ENCODE measurements at regions not wholly inside any gene's neighbourhood (a gene's known extent, or its start where the extent isn't known, plus 50 kb on each side); places are given as distances from the start of the nearest gene placed in this dataset.
"Not testable (repeated sequence)": the region's sequence is repeated elsewhere in the genome, so short reads cannot be mapped to it uniquely, and the experiment has no call there.

DNA sequence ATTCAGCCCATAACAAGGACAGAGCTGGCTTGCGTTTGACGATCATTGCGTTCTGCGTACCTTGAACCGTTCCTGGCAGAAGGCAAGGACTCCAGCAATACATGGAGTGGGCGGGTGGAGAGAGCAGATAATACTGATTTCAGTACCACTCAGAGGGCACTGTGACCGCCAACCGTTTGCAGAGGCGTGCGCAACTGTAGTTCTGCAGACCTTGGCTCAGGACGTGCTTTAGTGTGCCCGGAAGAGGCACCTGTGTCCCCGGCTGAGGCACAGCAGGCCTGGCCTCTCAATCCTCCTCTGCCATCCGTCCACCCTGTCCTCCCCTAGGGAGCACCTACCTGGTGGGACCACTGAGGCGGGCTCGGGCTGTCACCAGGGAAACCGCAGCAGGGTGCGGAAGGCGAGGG is 117.6 kb upstream of the USP29 start:
- no peak for DNase-seq (ENCODE audit: low read depth)
- in situ Hi-C loops (cut with HindIII; ENCODE audit: low pct_unique_long_range_greater_than_20kb, low sequenced_read_pairs), result no loop called here

DNA sequence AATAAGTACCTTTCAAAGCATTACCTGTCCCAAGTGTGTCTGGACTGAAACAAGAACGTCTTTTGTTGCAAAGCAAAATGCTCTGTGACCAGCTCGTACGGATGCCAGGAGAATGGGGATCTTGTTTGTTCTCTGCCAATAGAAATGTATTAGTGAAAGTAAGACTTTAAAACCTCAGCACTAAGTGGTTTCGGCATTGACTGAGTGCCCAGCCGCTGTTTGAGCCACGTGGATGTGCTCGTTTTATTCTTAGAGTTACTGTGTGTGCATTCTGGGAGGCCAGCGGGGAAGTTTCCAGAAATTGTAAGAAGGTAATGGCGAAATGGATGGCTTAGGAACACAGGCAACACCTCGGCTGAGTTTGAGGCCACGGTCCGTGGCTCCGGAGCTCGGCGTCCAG is 117.1 kb upstream of the USP29 start:
- DNase-seq (ENCODE audit: low read depth), result no peak
- in situ Hi-C loops (cut with HindIII; ENCODE audit: low pct_unique_long_range_greater_than_20kb, low sequenced_read_pairs), result no loop called here

DNA sequence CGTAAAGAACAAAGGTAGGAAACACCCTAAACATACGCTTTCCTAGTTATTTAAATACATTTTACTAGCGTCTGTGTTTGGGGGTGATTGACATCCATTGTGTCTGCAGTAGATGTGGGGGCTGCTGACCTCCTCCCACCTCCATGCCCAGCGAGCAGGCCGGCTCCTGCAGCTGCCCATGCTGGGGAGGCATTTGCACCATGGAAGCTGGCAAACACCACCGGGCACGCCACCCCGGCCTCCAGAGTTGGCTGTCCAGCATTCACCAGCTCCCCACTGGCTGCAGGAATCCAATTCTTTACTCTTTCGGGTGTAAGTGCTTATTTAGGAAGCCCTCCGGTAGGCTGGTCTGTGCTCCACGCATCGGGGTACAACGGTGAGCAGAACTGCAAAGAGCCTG is 115.4 kb upstream of the USP29 start:
- in situ Hi-C loops (cut with HindIII; ENCODE audit: low pct_unique_long_range_greater_than_20kb, low sequenced_read_pairs), result no loop called here
- DNase-seq (ENCODE audit: low read depth), result no peak

DNA sequence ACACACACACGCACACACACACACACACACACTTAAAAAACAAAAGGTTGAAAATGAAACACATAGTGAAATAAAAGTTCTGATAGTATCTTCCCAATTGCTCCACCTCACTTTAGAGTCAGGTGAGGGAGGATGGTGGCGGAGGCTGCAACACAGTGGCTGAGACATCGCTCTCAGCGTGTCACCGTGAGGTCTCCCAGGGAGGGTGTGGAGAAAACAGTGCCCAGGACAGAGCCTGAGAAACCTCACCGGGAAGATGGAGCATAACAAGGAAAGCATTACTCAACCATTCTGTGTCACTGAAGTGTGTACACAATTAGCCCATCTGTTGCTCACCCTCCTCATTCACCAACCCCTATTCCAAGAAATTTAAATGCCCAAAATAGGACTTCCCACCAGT is 111.4 kb upstream of the USP29 start:
- in situ Hi-C loops (cut with HindIII; ENCODE audit: low pct_unique_long_range_greater_than_20kb, low sequenced_read_pairs), result no loop called here
- no peak for DNase-seq (ENCODE audit: low read depth)

DNA sequence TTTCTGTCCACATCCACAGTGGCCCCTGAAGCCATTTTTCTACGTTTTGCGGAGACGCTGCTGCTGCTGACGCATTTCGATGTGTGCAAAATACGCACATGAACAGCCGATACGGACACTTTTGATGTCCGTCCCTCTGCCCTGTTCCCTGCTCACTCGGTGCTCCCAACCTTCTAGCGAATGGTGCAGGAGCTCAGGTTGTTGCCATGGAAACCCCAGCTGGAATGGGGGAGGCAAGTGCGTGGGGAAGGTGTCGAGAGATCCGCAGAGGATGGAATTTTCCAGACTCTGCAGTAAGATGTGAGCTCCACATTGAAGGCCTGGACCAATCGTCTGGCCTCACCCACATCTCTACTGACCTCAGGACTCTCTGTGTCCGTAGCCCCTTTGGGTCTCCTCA is 109.2 kb upstream of the USP29 start:
- in situ Hi-C loops (cut with HindIII; ENCODE audit: low pct_unique_long_range_greater_than_20kb, low sequenced_read_pairs), result no loop called here
- DNase-seq (ENCODE audit: low read depth), result no peak

DNA sequence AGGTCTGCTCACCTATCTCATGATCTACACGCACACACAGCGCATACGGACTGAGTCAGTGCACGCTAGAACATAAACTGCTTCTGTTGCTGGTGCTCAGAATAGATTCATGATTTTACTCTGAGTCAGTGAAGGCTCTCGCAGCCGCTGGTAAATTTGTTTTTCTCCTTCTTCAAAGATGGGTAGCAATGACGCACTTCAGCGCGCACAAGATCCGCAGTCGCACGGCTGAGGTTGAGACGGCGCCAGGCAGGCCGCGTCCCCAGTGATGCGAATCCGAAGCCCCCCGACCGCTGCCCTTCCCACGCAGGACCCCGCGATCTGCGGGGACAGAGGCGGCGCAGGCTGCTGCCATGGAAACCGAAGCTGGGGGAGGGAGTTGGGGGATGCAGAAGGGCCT is 103.7 kb upstream of the USP29 start:
- in situ Hi-C loops (cut with HindIII; ENCODE audit: low pct_unique_long_range_greater_than_20kb, low sequenced_read_pairs), result no loop called here
- DNase-seq (ENCODE audit: low read depth), result no peak

DNA sequence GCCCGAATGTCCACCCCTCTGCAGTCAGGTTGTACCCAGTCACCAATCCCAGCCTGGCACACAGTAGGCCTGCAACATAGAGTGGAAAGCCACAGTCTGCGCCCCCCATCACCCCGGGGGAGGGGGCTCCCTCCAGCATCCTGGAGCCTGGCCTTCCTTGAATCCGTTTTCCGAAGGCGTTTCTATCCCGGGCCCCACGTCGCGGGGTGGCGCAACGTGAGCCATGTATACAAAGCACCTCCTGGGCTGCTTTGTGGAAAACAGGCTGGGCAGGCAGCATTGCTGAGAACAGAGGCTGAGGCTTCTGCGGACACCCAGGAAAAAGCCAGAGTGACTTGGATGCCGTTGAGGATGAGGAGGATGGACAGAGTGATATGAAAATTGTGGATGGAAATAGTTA is 103.3 kb upstream of the USP29 start:
- in situ Hi-C loops (cut with HindIII; ENCODE audit: low pct_unique_long_range_greater_than_20kb, low sequenced_read_pairs), result no loop called here
- no peak for DNase-seq (ENCODE audit: low read depth)

DNA sequence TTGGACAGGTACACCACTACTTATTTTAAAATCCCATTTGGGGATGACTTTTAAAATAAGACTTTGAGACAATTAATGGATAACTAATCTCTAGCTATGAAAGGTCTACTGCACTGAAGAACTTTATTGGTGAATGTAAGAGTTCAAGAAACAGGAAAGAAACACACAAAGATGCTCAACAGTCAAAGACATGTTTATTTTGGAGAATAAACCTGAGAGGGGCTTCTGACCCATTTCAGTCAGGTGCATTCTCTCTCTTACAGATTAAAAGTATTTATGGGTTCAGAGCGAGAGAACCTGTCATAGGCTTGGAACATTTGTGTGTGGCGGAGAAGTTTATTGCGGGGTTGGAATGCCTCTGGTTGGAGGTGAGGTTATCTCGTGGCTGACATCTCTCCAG is 94.3 kb upstream of the USP29 start:
- DNase-seq (ENCODE audit: low read depth), result no peak
- in situ Hi-C loops (cut with HindIII; ENCODE audit: low pct_unique_long_range_greater_than_20kb, low sequenced_read_pairs), result no loop called here

DNA sequence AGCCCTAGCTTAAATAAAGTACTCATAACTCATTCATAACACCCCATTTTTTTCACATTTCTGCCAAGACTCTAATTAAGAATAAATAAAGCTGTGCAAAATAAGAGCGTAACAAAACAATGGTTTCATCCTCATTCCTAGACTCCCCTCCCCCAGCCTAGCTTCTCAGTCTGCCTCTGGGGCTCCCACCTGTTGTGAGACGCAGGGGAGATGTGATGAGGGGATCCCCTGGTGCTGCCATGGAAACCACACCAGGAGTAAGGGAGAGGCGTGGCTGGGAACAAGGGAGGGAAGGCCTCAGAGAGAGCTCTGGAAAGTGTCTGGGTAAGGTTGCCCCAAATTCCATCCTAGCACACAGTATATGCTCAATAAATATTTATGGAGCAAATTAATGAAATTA is 93.3 kb upstream of the USP29 start:
- in situ Hi-C loops (cut with HindIII; ENCODE audit: low pct_unique_long_range_greater_than_20kb, low sequenced_read_pairs), result no loop called here
- DNase-seq (ENCODE audit: low read depth), result no peak

DNA sequence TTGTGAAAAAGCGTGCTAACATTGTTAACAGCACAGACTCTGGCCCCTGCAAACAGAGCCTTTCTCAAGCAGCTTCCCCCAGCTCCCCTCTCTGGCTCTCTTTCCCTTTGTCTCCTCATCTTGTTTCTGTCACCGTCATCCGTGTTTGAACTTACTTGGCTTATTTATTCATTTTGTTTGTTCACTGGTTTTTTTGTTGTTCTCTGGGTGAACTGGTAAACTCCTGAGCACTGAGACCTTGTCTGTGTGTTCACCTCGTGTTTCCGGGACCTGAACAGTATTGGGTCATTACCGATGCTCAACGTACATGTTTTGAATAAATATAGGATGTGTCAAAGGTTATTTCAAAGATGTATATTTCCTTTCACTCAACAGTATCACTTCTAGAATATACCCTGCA is 92.4 kb upstream of the USP29 start:
- in situ Hi-C loops (cut with HindIII; ENCODE audit: low pct_unique_long_range_greater_than_20kb, low sequenced_read_pairs), result no loop called here
- DNase-seq (ENCODE audit: low read depth), result no peak

DNA sequence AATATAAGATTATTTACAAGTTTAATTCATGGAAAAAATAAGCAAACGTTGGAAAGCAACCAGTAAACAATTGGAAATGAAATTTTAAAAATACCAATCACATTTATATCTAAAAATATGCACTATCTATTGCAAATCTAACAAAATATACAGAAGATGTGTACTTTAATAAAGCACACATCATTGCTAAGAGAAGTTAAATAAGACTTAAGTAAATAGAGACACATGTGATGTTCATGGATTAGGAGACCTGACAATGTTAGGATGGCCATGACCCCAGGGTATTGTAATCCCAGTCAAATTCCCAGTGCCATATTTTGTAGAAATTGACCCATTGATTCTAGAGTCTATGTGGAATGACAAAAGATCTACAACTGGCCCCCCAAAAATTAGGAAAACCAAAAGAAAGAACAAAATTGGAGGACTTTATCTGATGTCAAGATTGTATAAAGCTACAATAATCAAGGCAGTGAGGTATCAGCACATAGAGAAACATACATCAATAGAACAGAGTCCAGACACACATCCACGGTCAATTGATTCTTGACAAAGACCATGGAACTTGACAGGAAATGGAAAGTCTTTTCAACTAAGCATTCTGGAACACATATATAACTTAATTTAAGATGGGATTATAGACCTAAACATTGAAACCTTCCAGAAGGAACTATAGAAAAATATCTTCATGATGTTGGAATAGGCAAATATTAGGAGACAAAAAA is 90.8 kb upstream of the USP29 start:
- no peak for DNase-seq (ENCODE audit: low read depth)
- in situ Hi-C loops (cut with HindIII; ENCODE audit: low pct_unique_long_range_greater_than_20kb, low sequenced_read_pairs), result no loop called here

DNA sequence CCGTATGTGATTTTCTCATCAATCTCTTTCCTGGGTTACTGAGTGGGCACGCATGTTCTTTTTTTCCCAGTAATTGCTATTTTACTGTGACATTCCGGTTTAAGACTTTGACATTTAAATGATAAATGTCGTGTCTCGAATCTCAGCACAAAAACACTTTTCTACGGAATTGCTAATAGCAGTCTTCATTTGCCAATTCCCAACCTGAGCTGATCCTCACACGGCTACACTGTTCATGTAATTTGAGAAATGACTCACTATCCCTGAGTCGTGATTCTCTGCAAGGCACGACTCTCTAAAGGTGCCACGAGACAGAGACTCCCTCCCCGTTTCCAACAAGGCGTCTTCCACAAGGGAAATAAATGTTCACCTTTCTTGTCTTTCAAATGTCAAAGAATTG is 88.7 kb upstream of the USP29 start:
- DNase-seq (ENCODE audit: low read depth), result no peak
- in situ Hi-C loops (cut with HindIII; ENCODE audit: low pct_unique_long_range_greater_than_20kb, low sequenced_read_pairs), result no loop called here

DNA sequence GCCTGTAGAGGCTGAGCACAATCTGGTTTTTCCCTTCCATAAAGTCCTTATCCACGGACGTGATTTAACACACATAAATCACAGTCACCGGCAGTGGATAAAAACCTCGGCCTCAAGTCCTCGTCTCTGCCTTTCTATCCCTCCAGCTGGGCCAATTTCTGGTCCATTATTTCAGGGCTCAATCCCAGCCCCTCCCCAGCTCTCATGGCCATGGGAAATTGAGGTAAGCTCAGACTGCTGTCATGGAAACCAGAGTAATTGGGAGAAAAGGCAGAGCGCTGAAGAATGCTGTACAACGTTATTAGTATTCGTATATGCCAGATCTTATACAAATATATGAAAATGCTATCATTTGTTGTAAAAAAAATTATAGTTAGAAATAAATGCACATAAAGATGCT is 86.2 kb upstream of the USP29 start:
- in situ Hi-C loops (cut with HindIII; ENCODE audit: low pct_unique_long_range_greater_than_20kb, low sequenced_read_pairs), result no loop called here
- no peak for DNase-seq (ENCODE audit: low read depth)

DNA sequence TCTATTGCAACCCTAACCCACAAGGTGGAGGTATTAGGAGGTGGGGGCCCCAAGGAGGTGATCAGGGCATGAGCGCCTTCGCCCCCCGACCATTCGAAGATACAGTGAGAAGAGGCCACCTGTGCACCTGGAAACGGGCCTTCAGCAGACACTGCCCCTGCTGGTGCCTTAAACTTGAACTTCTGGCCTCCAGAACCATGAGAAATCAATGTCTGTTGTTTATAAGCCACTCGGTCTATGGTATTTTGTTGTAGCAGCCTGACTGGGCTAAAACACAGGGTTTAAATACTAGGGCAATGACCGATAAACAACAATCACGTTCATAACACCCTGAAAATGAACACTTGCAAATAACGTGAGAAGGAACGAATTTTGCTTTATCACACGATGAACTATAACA is 85.2 kb upstream of the USP29 start:
- in situ Hi-C loops (cut with HindIII; ENCODE audit: low pct_unique_long_range_greater_than_20kb, low sequenced_read_pairs), result no loop called here
- DNase-seq (ENCODE audit: low read depth), result no peak

DNA sequence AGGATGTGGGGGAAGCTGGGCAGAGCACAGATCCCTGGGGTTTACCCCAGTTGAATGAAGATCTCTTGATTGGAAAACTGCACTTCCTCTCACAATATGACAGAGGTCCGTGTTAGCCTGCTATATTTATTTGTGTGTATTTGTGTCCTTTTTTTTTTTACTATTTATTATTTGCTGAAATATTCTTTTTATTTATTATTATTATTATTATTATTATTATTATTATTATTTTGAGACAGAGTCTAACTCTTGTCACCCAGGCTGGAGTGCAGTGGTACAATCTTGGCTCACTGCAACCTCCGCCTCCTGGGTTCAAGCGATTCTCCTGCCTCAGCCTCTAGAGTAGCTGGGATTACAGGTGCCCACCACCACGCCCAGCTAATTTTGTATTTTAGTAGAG is 84.0 kb upstream of the USP29 start:
- DNase-seq (ENCODE audit: low read depth); in situ Hi-C loops (cut with HindIII; ENCODE audit: low pct_unique_long_range_greater_than_20kb, low sequenced_read_pairs): not testable (repeated sequence)

DNA sequence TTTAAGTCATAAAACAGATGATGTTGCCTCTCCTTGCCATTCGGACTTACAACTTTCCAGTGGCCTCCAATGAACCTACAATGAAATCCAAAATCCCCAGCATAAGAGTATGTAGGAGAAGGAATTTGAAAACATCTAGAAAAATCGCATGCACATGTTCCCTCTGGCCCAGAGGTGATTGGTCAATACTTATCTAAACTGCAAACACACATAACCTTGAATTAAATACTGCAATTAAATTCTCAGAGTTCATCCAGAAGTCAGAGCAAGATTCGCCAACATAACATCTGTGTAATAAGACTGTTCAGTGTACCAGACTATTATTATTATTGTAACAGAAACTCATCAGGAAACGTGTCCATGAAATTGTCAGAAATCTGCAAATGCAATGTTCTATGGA is 82.2 kb upstream of the USP29 start:
- in situ Hi-C loops (cut with HindIII; ENCODE audit: low pct_unique_long_range_greater_than_20kb, low sequenced_read_pairs), result no loop called here
- DNase-seq (ENCODE audit: low read depth), result no peak

DNA sequence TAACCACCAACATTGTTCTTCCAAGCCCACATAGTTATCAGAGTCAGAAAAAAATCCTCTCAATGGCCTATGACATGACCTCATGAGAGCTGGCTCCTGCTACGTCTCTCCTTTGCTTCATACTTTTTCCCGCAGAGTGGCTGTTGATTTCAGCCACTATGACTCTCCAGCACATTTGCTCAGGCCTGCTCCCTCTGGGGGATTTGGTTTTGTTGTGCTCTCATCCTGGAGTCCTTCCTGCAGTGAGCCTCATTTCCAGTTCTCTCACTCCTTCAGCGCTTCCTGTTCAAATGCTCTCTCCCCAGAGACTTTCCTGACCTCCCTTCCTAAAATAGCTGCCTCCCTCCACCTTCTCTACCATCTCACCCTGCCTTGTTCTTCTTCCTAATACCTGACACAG is 72.0 kb upstream of the USP29 start:
- in situ Hi-C loops (cut with HindIII; ENCODE audit: low pct_unique_long_range_greater_than_20kb, low sequenced_read_pairs), result no loop called here
- DNase-seq (ENCODE audit: low read depth), result no peak

DNA sequence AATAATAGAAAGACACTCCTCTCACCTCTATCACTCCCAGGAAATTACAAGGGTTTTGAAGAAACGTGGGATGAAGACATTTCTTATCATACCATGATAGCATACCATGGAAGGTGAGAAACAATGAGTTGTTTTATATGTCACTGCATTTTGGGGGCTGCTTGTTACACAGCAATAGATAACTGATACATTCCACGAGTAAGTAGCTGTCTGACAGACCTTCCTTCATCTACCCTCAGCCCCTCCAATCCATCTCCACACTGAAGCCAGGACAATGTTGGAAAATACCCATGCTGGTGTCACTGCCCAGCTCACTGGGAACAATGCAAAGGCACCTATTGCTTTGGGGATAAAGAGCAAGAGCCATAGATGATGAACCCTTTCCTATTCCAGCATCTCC is 68.9 kb upstream of the USP29 start:
- in situ Hi-C loops (cut with HindIII; ENCODE audit: low pct_unique_long_range_greater_than_20kb, low sequenced_read_pairs), result no loop called here
- DNase-seq (ENCODE audit: low read depth), result no peak

DNA sequence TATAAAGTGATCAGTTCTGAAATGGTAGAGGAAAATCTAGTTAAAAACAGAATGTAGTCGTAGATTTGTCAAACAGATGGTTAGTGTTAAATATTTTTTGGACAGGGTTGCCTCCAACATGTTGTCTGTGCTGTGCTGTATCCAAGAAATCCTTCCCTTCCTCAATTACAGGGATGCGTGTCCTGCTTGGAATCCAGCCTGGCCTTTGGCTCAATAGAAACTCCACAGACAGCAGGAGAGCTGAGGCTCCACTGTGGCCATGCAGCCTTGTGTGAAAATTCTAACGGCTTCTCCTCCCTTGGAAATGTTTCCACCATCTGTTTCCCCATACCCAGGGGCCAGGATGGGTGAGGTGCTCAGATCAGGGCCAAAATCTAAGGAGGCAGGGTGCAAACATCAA is 67.7 kb upstream of the USP29 start:
- in situ Hi-C loops (cut with HindIII; ENCODE audit: low pct_unique_long_range_greater_than_20kb, low sequenced_read_pairs), result no loop called here
- no peak for DNase-seq (ENCODE audit: low read depth)

DNA sequence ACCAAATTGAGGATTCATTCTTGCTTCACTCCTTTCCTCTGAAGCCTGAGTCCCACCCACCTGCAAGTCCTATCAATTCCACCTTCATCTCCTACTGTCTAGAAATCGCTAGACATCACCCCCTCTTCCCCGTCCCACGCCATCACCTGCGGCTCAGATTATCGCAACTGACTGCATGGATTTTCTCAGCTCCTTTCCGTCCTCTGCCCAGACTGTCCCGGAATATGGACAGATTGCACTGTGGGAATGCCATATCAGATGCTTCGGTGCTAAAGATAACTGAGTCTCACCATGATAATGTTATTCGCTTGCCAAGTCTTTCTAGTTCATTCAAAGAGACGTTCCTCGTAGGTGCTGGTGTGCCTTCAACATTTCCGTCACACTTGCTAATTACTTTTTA is 66.4 kb upstream of the USP29 start:
- in situ Hi-C loops (cut with HindIII; ENCODE audit: low pct_unique_long_range_greater_than_20kb, low sequenced_read_pairs), result no loop called here
- DNase-seq (ENCODE audit: low read depth), result no peak

DNA sequence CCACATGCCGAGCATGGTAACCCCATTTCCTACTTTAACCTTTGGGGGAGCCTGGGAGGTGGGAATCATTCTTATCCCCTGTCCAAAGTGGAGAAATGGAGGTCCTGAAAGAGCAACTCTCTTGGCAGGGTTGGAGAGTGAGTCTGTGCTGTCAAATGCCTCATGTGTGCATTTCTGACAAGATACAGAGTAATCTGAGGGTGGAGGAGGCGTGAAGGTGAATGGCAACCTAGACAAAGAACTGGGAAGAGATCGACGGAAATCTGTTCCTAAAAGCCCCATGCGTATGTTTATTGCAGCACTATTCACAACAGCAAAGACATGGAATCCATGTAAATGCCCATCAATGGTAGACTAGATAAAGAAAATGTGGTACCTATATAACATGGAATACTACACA is 63.8 kb upstream of the USP29 start:
- in situ Hi-C loops (cut with HindIII; ENCODE audit: low pct_unique_long_range_greater_than_20kb, low sequenced_read_pairs), result no loop called here
- no peak for DNase-seq (ENCODE audit: low read depth)

Measured in Caki2 (cell line).